Stromal cell of bone marrow (primary cell): ENCODE measurements at regions not wholly inside any gene's neighbourhood (a gene's known extent, or its start where the extent isn't known, plus 50 kb on each side); places are given as distances from the start of the nearest gene placed in this dataset.
"Not testable (repeated sequence)": the region's sequence is repeated elsewhere in the genome, so short reads cannot be mapped to it uniquely, and the experiment has no call there.

Experiments used
- DNase-seq: peaks from one replicate; pipeline ENCODE4 v3.0.0-alpha.2; 2012; ENCODE audit warnings: low read depth

GRCh38 chr21:6556516-6556915 is 3964.9 kb upstream of the TPTE start:
- DNase-seq = not testable (repeated sequence)

- DNase-seq = not testable (repeated sequence)
Measured at GRCh38 chr21:6557415-6557814, 3964.0 kb upstream of the TPTE start.

GRCh38 chr21:6561168-6561567 is 3960.2 kb upstream of the TPTE start:
- not testable (repeated sequence) for DNase-seq

- not testable (repeated sequence) for DNase-seq
Measured at GRCh38 chr21:6561578-6561977, 3959.8 kb upstream of the TPTE start.

- not testable (repeated sequence) for DNase-seq
Measured at GRCh38 chr21:6564543-6565166, 3956.7 kb upstream of the TPTE start.

DNA sequence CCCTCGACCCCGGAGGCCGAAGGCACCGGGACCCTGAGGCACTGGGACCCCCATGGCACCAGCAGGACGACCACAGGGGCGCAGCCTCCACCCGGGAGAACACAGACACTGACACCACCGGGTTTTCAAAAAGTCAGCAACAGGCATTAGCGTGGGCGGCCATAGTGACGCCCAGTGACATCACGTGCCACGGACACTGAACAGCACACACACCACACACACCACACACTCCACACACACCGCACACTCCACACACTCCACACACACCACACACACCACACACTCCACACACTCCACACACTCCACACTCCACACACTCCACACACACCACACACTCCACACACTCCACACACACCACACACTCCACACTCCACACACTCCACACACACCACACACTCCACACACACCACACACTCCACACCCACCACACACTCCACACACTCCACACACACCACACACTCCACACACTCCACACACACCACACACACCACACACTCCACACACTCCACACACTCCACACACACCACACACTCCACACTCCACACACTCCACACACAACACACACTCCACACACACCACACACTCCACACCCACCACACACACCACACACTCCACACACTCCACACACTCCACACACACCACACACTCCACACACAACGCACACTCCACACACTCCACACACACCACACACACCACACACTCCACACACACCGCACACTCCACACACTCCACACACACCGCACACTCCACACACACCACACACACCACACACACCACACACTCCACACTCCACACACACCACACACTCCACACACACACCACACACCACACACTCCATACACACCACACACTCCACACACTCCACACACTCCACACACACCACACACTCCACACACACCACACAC is 3955.9 kb upstream of the TPTE start:
- DNase-seq = peak; percentile 1

GRCh38 chr21:6567542-6567941 is 3953.8 kb upstream of the TPTE start:
- not testable (repeated sequence) for DNase-seq

DNA sequence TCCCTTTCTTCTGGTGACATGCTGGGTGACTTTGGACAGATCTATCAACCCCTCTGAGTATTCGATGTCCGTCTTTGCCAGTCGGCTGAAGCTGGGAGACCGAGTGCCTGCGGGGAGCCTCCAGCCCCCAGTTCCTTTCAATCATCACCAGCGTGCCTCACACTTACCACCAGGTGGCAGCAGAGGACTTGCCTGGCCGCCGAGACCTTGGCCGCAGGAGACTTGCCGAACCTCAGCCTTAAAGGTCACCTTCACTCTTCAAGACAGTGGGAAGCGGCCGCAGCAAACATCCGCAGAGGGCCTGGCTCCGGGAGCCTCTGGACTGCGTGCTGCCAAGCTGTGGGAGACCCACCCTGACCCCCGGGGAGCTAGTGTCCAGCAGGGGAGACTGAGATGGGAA is 3952.2 kb upstream of the TPTE start:
- not testable (repeated sequence) for DNase-seq

GRCh38 chr21:6569587-6570392 is 3951.6 kb upstream of the TPTE start:
- not testable (repeated sequence) for DNase-seq

GRCh38 chr21:6570700-6571368 is 3950.5 kb upstream of the TPTE start:
- DNase-seq = not testable (repeated sequence)

DNA sequence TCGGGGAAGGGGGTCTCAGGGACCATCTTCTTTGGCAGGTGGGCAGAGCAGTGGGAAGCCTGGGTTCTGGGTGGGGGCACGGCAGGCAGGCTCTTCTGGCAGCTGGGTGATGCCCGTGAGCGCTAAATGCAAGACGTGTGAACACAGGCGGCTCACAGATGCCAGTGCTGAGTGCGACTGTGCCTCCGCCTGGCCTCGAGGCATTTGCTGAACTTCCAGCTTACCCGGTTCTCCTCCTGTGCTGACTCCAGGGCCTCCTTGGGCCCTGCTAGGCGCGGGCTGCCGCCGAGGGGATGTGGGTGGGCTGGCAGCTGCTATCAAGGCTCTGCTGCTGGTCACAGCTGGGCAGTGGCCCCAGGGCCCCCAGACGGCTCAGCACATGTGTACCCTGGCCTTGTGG is 3947.8 kb upstream of the TPTE start:
- DNase-seq = not testable (repeated sequence)

- not testable (repeated sequence) for DNase-seq
Measured at GRCh38 chr21:6579801-6580200, 3941.6 kb upstream of the TPTE start.
